ENCODE measurements at regions not wholly inside any gene's neighbourhood (a gene's known extent, or its start where the extent isn't known, plus 50 kb on each side); places are given as distances from the start of the nearest gene placed in this dataset.
"Not testable (repeated sequence)": the region's sequence is repeated elsewhere in the genome, so short reads cannot be mapped to it uniquely, and the experiment has no call there.

DNA sequence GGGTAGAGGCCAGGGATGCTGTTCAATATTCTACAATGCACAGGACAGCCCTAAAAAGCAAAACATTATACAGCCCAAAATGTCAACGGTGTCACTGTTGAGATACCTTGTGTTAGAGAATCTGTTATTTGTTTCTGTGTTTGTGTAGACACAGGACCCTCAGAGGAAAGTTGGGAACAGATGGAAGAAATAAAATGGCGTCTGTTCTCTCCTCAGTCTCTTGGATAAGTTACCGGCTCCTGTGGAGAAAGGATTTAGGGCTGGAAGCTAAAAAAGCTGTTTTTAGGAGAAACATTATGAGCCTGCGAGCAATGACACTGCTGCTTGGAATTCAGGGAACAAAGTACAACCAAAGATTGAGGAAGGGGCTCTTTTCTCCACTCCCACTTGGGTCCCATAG lies 688.6 kb upstream of the ZNF385D start:
- no peaks in the 10 kb centered on the region for H3K27me3 Mint-ChIP-seq
- Histone ChIP-seq H3K36me3 (ENCODE audit: insufficient read depth, low read length) (no peaks in the 10 kb centered on the region), H3K4me3 (ENCODE audit: low read length in 2 of 2) (no peak overlapping the region), H3K27ac (ENCODE audit: low read depth, low read length) (no peak overlapping the region), H3K4me1 (ENCODE audit: insufficient read depth, low read length) (no peaks in the 10 kb centered on the region), H3K27me3 (ENCODE audit: insufficient read depth, low read length) (no peaks in the 10 kb centered on the region), H3K9me3 (ENCODE audit: control insufficient read depth in 1 of 2, low read length in 2 of 2) (no peaks in the 10 kb centered on the region)
- no peak overlapping the region for H3K27ac Mint-ChIP-seq
- POLR2A ChIA-PET (ENCODE audit: partially characterized antibody) = no interaction called here
- intact Hi-C loops (cut with micrococcal nuclease) = no loop called here
- no peak for DNase-seq
- H3K4me1 Mint-ChIP-seq = no peaks in the 10 kb centered on the region
- CTCF ChIA-PET (ENCODE audit: partially characterized antibody) = no interaction called here
- no peaks in the 10 kb centered on the region for H3K36me3 Mint-ChIP-seq
- H3K4me3 Mint-ChIP-seq = no peak overlapping the region
- peaks cover 0 to 13% (median 6%) of the 10 kb centered on the region in 8 donors for H3K9me3 Mint-ChIP-seq

- ChIA-PET POLR2A (ENCODE audit: partially characterized antibody) (no interaction called here), CTCF (ENCODE audit: partially characterized antibody) (no interaction called here)
- H3K27me3 ChIP-seq (ENCODE audit: insufficient read depth, low read length) = no peaks in the 10 kb centered on the region
- H3K36me3 Mint-ChIP-seq = no peaks in the 10 kb centered on the region
- no peaks in the 10 kb centered on the region for H3K4me1 ChIP-seq (ENCODE audit: insufficient read depth, low read length)
- no peak overlapping the region for H3K4me3 ChIP-seq (ENCODE audit: low read length in 2 of 2)
- H3K4me1 Mint-ChIP-seq = no peaks in the 10 kb centered on the region
- H3K4me3 Mint-ChIP-seq = no peak overlapping the region
- H3K27me3 Mint-ChIP-seq = no peaks in the 10 kb centered on the region
- H3K36me3 ChIP-seq (ENCODE audit: insufficient read depth, low read length) = no peaks in the 10 kb centered on the region
- peaks cover 0 to 18% (median 7%) of the 10 kb centered on the region in 8 donors for H3K9me3 Mint-ChIP-seq
- H3K27ac Mint-ChIP-seq = no peak overlapping the region
- intact Hi-C loops (cut with micrococcal nuclease) = no loop called here
- no peak for DNase-seq
- H3K9me3 ChIP-seq (ENCODE audit: control insufficient read depth in 1 of 2, low read length in 2 of 2) = no peaks in the 10 kb centered on the region
- no peak overlapping the region for H3K27ac ChIP-seq (ENCODE audit: low read depth, low read length)
Observed at GRCh38 chr3:22441711-22442110, 690.7 kb upstream of the ZNF385D start.

DNA sequence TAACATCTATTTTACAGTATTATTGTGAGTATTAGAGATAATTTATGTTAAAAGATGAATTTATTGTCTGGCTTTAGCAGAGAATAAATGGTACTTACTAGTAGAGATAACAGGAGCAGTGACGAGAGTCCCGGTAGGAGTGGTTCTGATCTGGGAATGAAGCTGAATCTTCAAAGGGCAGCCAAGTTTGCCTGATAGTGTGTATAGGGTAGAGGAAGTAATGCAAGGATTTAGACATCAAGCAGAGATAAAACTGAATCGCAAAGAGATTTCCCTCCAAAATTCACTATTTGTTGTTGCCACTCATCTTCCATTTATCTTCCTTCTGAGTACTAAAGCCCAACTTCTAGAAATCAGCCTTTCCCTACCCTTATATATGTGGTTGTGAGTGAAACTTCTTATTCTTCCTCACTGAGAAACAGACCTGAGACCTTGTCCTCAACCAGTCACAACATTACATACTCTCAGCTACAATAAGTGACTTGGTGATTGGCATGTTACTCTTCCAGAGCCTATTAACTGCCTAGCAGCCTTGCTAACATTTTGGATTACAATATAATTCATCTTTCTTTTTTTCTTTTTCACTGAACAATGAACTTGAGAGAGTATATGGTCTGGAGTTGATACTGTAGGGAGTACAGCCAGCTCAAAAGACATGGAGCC lies 692.7 kb upstream of the ZNF385D start:
- Histone ChIP-seq H3K36me3 (ENCODE audit: insufficient read depth, low read length) (no peaks in the 10 kb centered on the region), H3K4me1 (ENCODE audit: insufficient read depth, low read length) (no peaks in the 10 kb centered on the region), H3K9me3 (ENCODE audit: control insufficient read depth in 1 of 2, low read length in 2 of 2) (no peaks in the 10 kb centered on the region), H3K27me3 (ENCODE audit: insufficient read depth, low read length) (no peaks in the 10 kb centered on the region), H3K4me3 (ENCODE audit: low read length in 2 of 2) (no peak overlapping the region), H3K27ac (ENCODE audit: low read depth, low read length) (no peak overlapping the region)
- Mint-ChIP-seq H3K9me3 (peaks cover 0 to 17% (median 7%) of the 10 kb centered on the region in 8 donors), H3K27me3 (no peaks in the 10 kb centered on the region), H3K4me3 (no peak overlapping the region), H3K27ac (no peak overlapping the region), H3K4me1 (no peaks in the 10 kb centered on the region), H3K36me3 (no peaks in the 10 kb centered on the region)
- intact Hi-C loops (cut with micrococcal nuclease) = no loop called here
- DNase-seq = no peak
- ChIA-PET CTCF (ENCODE audit: partially characterized antibody) (no interaction called here), POLR2A (ENCODE audit: partially characterized antibody) (no interaction called here)

GRCh38 chr3:22445336-22445735 lies 694.3 kb upstream of the ZNF385D start:
- POLR2A ChIA-PET (ENCODE audit: partially characterized antibody); H3K27me3 Mint-ChIP-seq; CTCF ChIA-PET (ENCODE audit: partially characterized antibody); H3K4me1 Mint-ChIP-seq; H3K27ac Mint-ChIP-seq; H3K36me3 ChIP-seq (ENCODE audit: insufficient read depth, low read length); H3K27ac ChIP-seq (ENCODE audit: low read depth, low read length); H3K4me3 ChIP-seq (ENCODE audit: low read length in 2 of 2); DNase-seq; H3K36me3 Mint-ChIP-seq; H3K27me3 ChIP-seq (ENCODE audit: insufficient read depth, low read length); H3K4me1 ChIP-seq (ENCODE audit: insufficient read depth, low read length); H3K4me3 Mint-ChIP-seq; H3K9me3 ChIP-seq (ENCODE audit: control insufficient read depth in 1 of 2, low read length in 2 of 2); intact Hi-C loops (cut with micrococcal nuclease): not testable (repeated sequence)
- H3K9me3 Mint-ChIP-seq = peaks cover 0 to 16% (median 6%) of the 10 kb centered on the region in 8 donors

GRCh38 chr3:22450786-22451400 lies 699.9 kb upstream of the ZNF385D start:
- no peaks in the 10 kb centered on the region for H3K9me3 ChIP-seq (ENCODE audit: control insufficient read depth in 1 of 2, low read length in 2 of 2)
- no peak overlapping the region for H3K4me3 ChIP-seq (ENCODE audit: low read length in 2 of 2)
- Mint-ChIP-seq H3K4me3 (no peak overlapping the region), H3K27me3 (no peaks in the 10 kb centered on the region), H3K9me3 (peaks cover 0 to 15% (median 7%) of the 10 kb centered on the region in 8 donors), H3K4me1 (no peaks in the 10 kb centered on the region), H3K36me3 (no peaks in the 10 kb centered on the region), H3K27ac (no peak overlapping the region)
- no peak for DNase-seq
- no peaks in the 10 kb centered on the region for H3K27me3 ChIP-seq (ENCODE audit: insufficient read depth, low read length)
- no peaks in the 10 kb centered on the region for H3K4me1 ChIP-seq (ENCODE audit: insufficient read depth, low read length)
- ChIA-PET POLR2A (ENCODE audit: partially characterized antibody) (no interaction called here), CTCF (ENCODE audit: partially characterized antibody) (no interaction called here)
- intact Hi-C loops (cut with micrococcal nuclease) = no loop called here
- H3K36me3 ChIP-seq (ENCODE audit: insufficient read depth, low read length) = no peaks in the 10 kb centered on the region
- no peak overlapping the region for H3K27ac ChIP-seq (ENCODE audit: low read depth, low read length)

DNA sequence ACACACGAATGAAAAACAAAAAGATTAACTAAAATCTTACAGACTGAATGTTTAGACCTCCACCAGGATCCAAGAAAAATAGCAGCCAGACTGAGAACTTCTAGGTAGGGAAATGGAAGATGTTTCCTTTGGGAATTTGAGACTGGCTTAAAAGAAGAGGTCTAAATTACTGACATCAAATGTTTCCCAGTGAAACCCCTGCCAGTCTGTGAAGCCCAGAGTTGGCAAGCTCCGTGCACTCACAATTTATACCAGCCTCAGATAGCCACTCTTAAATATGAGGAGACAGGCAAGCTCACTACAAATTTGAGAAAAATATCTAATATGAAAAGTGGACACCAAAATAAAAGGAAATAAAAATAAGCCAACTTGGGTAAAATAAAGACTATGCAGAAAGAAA lies 700.5 kb upstream of the ZNF385D start:
- Mint-ChIP-seq H3K4me3 (no peak overlapping the region), H3K27ac (no peak overlapping the region), H3K27me3 (no peaks in the 10 kb centered on the region), H3K36me3 (no peaks in the 10 kb centered on the region), H3K9me3 (peaks cover 0 to 13% (median 5%) of the 10 kb centered on the region in 8 donors), H3K4me1 (no peaks in the 10 kb centered on the region)
- Histone ChIP-seq H3K27ac (ENCODE audit: low read depth, low read length) (no peak overlapping the region), H3K9me3 (ENCODE audit: control insufficient read depth in 1 of 2, low read length in 2 of 2) (no peaks in the 10 kb centered on the region), H3K4me3 (ENCODE audit: low read length in 2 of 2) (no peak overlapping the region), H3K4me1 (ENCODE audit: insufficient read depth, low read length) (no peaks in the 10 kb centered on the region), H3K36me3 (ENCODE audit: insufficient read depth, low read length) (no peaks in the 10 kb centered on the region), H3K27me3 (ENCODE audit: insufficient read depth, low read length) (no peaks in the 10 kb centered on the region)
- intact Hi-C loops (cut with micrococcal nuclease) = no loop called here
- ChIA-PET CTCF (ENCODE audit: partially characterized antibody) (no interaction called here), POLR2A (ENCODE audit: partially characterized antibody) (no interaction called here)
- DNase-seq = no peak

GRCh38 chr3:22453906-22454535 lies 703.0 kb upstream of the ZNF385D start:
- H3K9me3 ChIP-seq (ENCODE audit: control insufficient read depth in 1 of 2, low read length in 2 of 2) = no peaks in the 10 kb centered on the region
- H3K9me3 Mint-ChIP-seq = peaks cover 0 to 10% (median 4%) of the 10 kb centered on the region in 8 donors
- CTCF ChIA-PET (ENCODE audit: partially characterized antibody) = no interaction called here

More at GRCh38 chr3:22453906-22454535, 703.0 kb upstream of the ZNF385D start:
- no peak overlapping the region for H3K27ac ChIP-seq (ENCODE audit: low read depth, low read length)
- no peak overlapping the region for H3K27ac Mint-ChIP-seq
- no peaks in the 10 kb centered on the region for H3K36me3 ChIP-seq (ENCODE audit: insufficient read depth, low read length)
- intact Hi-C loops (cut with micrococcal nuclease) = no loop called here
- no peaks in the 10 kb centered on the region for H3K4me1 Mint-ChIP-seq
- H3K4me1 ChIP-seq (ENCODE audit: insufficient read depth, low read length) = no peaks in the 10 kb centered on the region
- POLR2A ChIA-PET (ENCODE audit: partially characterized antibody) = no interaction called here
- no peak overlapping the region for H3K4me3 Mint-ChIP-seq
- no peaks in the 10 kb centered on the region for H3K36me3 Mint-ChIP-seq
- H3K27me3 ChIP-seq (ENCODE audit: insufficient read depth, low read length) = no peaks in the 10 kb centered on the region
- H3K27me3 Mint-ChIP-seq = no peaks in the 10 kb centered on the region
- DNase-seq = no peak
- H3K4me3 ChIP-seq (ENCODE audit: low read length in 2 of 2) = no peak overlapping the region
